Medulla oblongata (tissue), 1 donor: ENCODE measurements at regions not wholly inside any gene's neighbourhood (a gene's known extent, or its start where the extent isn't known, plus 50 kb on each side); places are given as distances from the start of the nearest gene placed in this dataset.

Experiments used
- DNase-seq: peaks from one replicate; pipeline ENCODE4 v3.0.0-alpha.2; 2015; ENCODE audit errors: extremely low spot score

- no peak for DNase-seq
Measured at GRCh38 chr6:117168296-117169063, 96.9 kb upstream of the VGLL2 start.

- DNase-seq: no peak
Measured at GRCh38 chr6:117169064-117169665, 96.2 kb upstream of the VGLL2 start.

GRCh38 chr6:117169781-117170281 is 95.5 kb upstream of the VGLL2 start:
- no peak for DNase-seq

DNA sequence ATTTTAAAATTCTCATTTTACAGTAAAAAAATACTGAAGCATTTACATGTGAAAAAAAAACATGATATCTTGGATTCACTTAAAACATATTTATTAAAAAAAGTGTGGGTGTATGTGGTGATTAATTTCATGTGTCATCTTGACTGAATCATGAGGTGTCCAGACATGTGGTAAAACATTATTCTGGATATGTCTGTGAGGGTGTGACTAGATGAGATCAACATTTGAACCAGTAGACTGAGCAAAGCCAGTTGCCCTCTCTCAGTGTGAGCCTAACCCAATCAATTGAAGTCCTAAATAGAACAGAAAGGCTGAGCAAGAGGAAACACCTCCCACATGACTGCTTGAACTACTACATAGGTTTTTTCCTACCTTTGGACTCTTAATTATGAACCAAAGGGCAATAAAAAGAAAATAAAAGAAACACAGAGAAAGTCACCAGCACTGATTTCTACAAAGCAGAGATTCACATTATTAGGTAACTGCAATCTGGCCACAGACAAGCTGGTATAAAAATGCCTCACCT is 90.5 kb upstream of the VGLL2 start:
- no peak for DNase-seq

DNA sequence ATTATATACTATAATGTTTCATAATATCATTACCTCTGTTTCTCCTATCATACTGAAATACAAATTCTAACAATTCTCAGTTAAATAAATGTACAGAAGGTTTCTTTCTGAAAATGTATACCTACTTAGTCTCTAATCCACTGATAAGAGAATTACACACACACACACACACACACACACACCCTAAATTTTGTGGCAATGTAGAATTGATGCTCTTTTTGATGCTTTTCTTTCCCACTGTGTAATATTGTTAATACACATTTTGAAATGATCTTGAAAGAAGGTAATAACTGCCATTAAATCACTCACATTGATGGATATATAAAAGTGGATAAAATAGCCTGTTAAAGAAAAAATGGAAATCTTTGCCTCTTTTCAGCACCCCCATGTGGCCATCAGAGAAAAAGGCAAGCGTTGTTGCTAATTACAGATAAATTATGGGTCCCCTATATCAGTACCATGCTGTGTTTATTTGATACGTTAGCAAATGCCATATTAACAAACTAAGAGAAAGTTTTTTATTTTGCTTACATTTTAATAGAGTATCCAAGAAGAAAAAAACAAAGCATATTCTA is 76.6 kb upstream of the VGLL2 start:
- DNase-seq: no peak

DNA sequence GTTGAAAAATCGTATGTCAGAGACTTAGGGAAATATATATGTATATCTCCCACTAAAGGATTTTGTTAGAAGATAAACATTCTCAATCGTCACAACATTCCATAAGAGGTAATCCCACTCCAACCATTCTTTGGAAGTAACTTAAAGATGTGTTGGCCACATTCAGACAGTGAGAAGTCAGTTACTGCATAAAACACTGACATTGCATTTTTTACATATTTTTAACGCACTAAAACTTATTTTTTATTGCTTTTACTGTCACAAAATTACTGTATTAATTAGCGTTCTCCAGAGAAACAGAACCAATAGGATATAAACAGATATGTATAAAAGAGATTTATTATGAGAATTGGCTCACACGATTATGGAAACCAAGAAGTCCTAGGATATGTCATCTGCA is 74.3 kb upstream of the VGLL2 start:
- DNase-seq: no peak

DNA sequence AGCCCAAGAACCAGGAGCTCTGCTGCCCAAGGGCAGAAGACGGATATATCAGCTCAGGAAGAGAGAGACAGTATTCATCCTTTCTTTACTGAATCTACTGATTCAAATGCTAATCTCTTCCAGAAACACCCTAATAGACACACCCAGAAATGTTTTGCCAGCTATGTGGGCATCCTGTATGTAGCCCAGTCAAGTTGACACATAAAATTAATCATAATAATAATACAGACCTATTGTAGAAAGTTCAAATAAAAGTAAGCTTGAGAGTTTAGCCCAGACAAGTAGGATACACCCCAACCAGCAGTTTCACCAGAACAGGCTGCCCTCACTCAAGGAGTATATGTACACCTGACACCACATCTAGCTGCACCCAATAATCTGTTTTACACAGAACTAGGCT is 73.9 kb upstream of the VGLL2 start:
- no peak for DNase-seq

GRCh38 chr6:117194271-117194670 is 71.1 kb upstream of the VGLL2 start:
- no peak for DNase-seq

DNA sequence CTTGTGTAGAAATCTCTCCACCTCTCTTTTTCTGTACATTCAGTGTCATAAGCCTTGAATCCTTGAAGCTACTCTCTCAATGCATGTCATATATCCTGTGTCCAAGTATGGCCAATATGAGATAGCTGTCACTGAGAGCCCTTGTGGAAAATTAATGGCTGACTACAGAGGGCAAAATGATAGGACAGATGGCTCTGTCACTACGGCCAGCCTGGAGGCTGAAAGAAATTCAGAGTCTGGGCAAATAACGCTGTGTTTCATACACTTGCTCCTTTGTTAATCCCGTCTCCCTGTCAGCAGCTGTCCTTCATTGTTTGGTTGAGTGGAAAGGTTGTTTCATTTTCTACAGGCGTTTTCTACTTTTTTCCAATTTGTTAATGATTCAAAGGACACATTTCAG is 70.4 kb upstream of the VGLL2 start:
- DNase-seq: peak; percentile 73

- no peak for DNase-seq
Measured at GRCh38 chr6:117195728-117196127, 69.6 kb upstream of the VGLL2 start.

- no peak for DNase-seq
Measured at GRCh38 chr6:117200067-117200466, 65.3 kb upstream of the VGLL2 start.

DNA sequence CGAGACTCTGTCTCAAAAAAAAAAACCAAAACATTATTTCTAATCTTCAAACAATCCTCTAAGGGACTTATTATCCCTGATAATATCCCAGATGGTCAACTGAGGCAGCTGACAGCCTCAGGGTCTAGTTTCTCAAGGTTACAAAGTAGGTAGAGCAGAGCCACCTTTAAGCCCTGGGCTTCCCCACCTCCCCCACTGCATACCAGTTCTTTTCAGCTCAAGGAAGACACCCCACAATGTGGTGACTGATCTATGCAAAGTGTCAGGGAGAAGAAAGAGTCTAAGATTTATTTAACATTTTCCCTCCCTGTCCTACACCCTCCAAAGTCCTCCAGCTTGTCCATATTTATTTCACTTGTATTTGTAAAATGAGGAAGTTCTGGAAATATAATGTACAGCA is 60.5 kb upstream of the VGLL2 start:
- DNase-seq: no peak

DNA sequence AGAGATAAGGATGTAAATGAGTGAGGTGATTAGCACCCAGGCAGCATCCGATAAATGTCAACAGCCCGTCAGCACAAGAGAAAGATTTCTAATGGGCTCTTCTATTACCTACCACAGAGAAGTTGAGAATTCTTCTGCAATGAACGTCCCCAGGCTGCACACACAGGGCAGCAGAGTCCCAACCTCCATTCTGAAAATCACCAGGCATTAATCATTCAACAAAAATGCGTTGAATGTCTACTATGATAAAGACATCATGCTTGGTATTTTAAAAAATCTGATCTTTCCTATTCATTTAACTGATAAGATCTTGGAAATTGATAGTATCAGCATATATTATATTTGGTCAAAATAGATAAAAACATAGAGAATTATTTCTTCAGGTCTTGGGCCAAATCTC is 59.5 kb upstream of the VGLL2 start:
- DNase-seq: no peak

- DNase-seq: no peak
Measured at GRCh38 chr6:117206522-117206921, 58.8 kb upstream of the VGLL2 start.

DNA sequence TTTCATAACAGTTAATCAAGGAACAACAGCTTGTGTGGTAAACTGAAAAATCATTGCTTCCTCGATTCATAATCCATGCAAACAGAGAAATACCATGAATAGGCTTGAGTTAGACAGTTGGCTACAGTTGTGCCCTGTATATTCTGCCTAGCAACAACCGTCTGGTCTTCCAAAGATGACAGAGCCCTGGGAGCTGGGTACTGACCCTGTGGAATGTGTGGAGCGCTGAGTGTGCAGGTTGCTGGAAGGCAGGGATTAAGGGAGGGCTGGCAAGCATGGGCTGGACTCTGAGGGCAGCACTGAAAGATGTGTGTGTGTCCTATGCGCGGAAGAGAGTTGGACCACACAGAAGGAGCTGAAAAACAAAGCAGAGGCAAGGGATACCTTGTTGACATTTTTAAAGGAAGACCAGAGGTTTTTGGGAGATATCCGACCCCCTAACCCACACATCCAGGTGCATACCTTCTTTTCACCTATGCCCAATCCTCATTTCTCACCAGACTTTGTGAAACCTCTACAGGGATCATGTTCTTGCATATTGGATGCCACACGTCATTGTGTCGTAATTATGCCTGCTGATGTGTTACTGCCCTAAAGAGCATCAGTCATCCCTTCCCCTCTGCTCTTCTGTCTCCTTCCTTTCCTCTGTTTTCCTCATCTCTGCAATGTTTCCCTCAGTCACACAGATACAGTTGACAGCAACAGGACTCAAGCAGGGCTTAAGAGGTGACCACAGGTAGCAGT is 58.2 kb upstream of the VGLL2 start:
- no peak for DNase-seq

- no peak for DNase-seq
Measured at GRCh38 chr6:117210279-117210678, 55.1 kb upstream of the VGLL2 start.

DNA sequence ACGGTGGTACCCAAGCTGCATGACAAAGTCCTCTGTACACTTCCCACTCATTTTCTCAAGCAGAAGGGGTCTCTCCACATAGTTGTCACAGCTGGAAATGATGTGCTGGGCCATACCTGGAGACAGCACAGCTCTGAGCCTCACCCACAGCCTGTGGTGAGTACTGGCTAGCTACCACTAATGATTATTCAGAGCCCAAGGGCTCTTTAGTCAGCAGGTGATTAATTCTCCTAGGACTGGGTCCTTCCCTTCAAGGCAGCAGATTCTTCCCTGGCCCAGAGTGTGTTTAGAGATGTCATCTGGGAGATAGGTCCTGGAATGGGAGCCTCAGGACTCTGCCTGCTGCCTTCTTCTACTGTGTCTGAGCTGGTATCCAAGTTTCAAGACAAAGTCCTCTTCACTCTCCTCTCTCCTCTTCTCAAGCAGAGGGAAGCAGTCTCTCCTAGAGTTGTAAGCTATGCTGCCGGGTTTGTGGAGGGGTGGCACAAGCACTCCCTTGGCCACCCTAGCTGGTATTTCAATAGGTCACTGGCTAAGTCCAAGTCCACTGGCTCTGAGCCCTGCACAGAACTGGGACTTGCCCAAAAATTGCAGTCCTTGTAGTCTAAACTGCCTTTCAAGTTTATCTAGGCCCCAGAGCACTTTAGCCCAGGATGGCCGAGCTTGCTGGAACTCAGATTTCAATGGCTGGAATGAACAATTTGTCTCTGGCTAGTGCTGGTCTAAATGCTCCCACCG is 49.8 kb upstream of the VGLL2 start:
- peak; percentile 12 for DNase-seq
